ENCODE measurements at regions not wholly inside any gene's neighbourhood (a gene's known extent, or its start where the extent isn't known, plus 50 kb on each side); places are given as distances from the start of the nearest gene placed in this dataset.

GRCh38 chr4:181637186-181638105 is 605.8 kb upstream of the TENM3 start:
- ATAC-seq (replicated peaks) = no peak
- Mint-ChIP-seq H3K27ac (no peak overlapping the region), H3K36me3 (ENCODE audit: insufficient read depth) (no peaks in the 10 kb centered on the region), H3K4me1 (ENCODE audit: low read depth in 2 of 2) (no peaks in the 10 kb centered on the region), H3K9me3 (peaks cover 7 to 9% of the 10 kb centered on the region in 2 donors), H3K27me3 (no peaks in the 10 kb centered on the region), H3K4me3 (no peak overlapping the region)
- DNase-seq = no peak

- no peaks in the 10 kb centered on the region for H3K27me3 Mint-ChIP-seq
- DNase-seq (no peak), ATAC-seq (replicated peaks) (no peak)
- H3K4me3 Mint-ChIP-seq = no peak overlapping the region
- no peaks in the 10 kb centered on the region for H3K4me1 Mint-ChIP-seq (ENCODE audit: low read depth in 2 of 2)
- peaks cover 0 to 7% of the 10 kb centered on the region in 2 donors for H3K9me3 Mint-ChIP-seq
- no peak overlapping the region for H3K27ac Mint-ChIP-seq
- H3K36me3 Mint-ChIP-seq (ENCODE audit: insufficient read depth) = no peaks in the 10 kb centered on the region
Measured at GRCh38 chr4:181643466-181643865, 599.7 kb upstream of the TENM3 start.

- Mint-ChIP-seq H3K4me1 (ENCODE audit: low read depth in 2 of 2) (no peaks in the 10 kb centered on the region), H3K27me3 (no peaks in the 10 kb centered on the region), H3K36me3 (ENCODE audit: insufficient read depth) (no peaks in the 10 kb centered on the region), H3K9me3 (peaks cover 7 to 12% of the 10 kb centered on the region in 2 donors), H3K27ac (no peak overlapping the region), H3K4me3 (no peak overlapping the region)
- ATAC-seq (replicated peaks) = no peak
- no peak for DNase-seq
Measured at GRCh38 chr4:181645489-181645888, 597.7 kb upstream of the TENM3 start.

GRCh38 chr4:181646864-181647263 is 596.3 kb upstream of the TENM3 start:
- Mint-ChIP-seq H3K4me3 (no peak overlapping the region), H3K27ac (no peak overlapping the region), H3K4me1 (ENCODE audit: low read depth in 2 of 2) (no peaks in the 10 kb centered on the region), H3K27me3 (no peaks in the 10 kb centered on the region), H3K36me3 (ENCODE audit: insufficient read depth) (no peaks in the 10 kb centered on the region), H3K9me3 (peaks cover 7 to 9% of the 10 kb centered on the region in 2 donors)
- DNase-seq = no peak
- ATAC-seq (replicated peaks) = no peak

- H3K4me1 Mint-ChIP-seq (ENCODE audit: low read depth in 2 of 2) = no peaks in the 10 kb centered on the region
- DNase-seq (no peak), ATAC-seq (replicated peaks) (no peak)
- H3K9me3 Mint-ChIP-seq = peaks cover 7 to 13% of the 10 kb centered on the region in 2 donors
- no peaks in the 10 kb centered on the region for H3K36me3 Mint-ChIP-seq (ENCODE audit: insufficient read depth)
- H3K4me3 Mint-ChIP-seq = no peak overlapping the region
- H3K27me3 Mint-ChIP-seq = no peaks in the 10 kb centered on the region
- H3K27ac Mint-ChIP-seq = no peak overlapping the region
Measured at GRCh38 chr4:181647396-181648147, 595.6 kb upstream of the TENM3 start.

GRCh38 chr4:181650033-181650825 is 593.0 kb upstream of the TENM3 start:
- Mint-ChIP-seq H3K9me3 (peaks cover 10 to 13% of the 10 kb centered on the region in 2 donors), H3K27ac (no peak overlapping the region), H3K4me1 (ENCODE audit: low read depth in 2 of 2) (no peaks in the 10 kb centered on the region), H3K36me3 (ENCODE audit: insufficient read depth) (no peaks in the 10 kb centered on the region), H3K4me3 (no peak overlapping the region), H3K27me3 (no peaks in the 10 kb centered on the region)
- DNase-seq = no peak
- no peak for ATAC-seq (replicated peaks)

- DNase-seq (no peak), ATAC-seq (replicated peaks) (no peak)
- Mint-ChIP-seq H3K4me1 (ENCODE audit: low read depth in 2 of 2) (no peaks in the 10 kb centered on the region), H3K27ac (no peak overlapping the region), H3K36me3 (ENCODE audit: insufficient read depth) (no peaks in the 10 kb centered on the region), H3K27me3 (no peaks in the 10 kb centered on the region), H3K9me3 (peaks cover 13 to 21% of the 10 kb centered on the region in 2 donors), H3K4me3 (no peak overlapping the region)
Measured at GRCh38 chr4:181656748-181657147, 586.5 kb upstream of the TENM3 start.

GRCh38 chr4:181659202-181659601 is 584.0 kb upstream of the TENM3 start:
- no peaks in the 10 kb centered on the region for H3K36me3 Mint-ChIP-seq (ENCODE audit: insufficient read depth)
- ATAC-seq (replicated peaks) (no peak), DNase-seq (no peak)
- no peaks in the 10 kb centered on the region for H3K27me3 Mint-ChIP-seq
- no peak overlapping the region for H3K4me3 Mint-ChIP-seq
- H3K27ac Mint-ChIP-seq = no peak overlapping the region
- no peaks in the 10 kb centered on the region for H3K4me1 Mint-ChIP-seq (ENCODE audit: low read depth in 2 of 2)
- peaks cover 10 to 21% of the 10 kb centered on the region in 2 donors for H3K9me3 Mint-ChIP-seq

- DNase-seq (no peak), ATAC-seq (replicated peaks) (no peak)
- H3K4me3 Mint-ChIP-seq = no peak overlapping the region
- H3K27ac Mint-ChIP-seq = no peak overlapping the region
- no peaks in the 10 kb centered on the region for H3K4me1 Mint-ChIP-seq (ENCODE audit: low read depth in 2 of 2)
- peaks cover 10 to 19% of the 10 kb centered on the region in 2 donors for H3K9me3 Mint-ChIP-seq
- no peaks in the 10 kb centered on the region for H3K27me3 Mint-ChIP-seq
- no peaks in the 10 kb centered on the region for H3K36me3 Mint-ChIP-seq (ENCODE audit: insufficient read depth)
Measured at GRCh38 chr4:181659876-181660275, 583.3 kb upstream of the TENM3 start.

GRCh38 chr4:181661090-181661489 is 582.1 kb upstream of the TENM3 start:
- Mint-ChIP-seq H3K9me3 (peaks cover 7 to 8% of the 10 kb centered on the region in 2 donors), H3K36me3 (ENCODE audit: insufficient read depth) (no peaks in the 10 kb centered on the region), H3K27ac (no peak overlapping the region), H3K27me3 (no peaks in the 10 kb centered on the region), H3K4me1 (ENCODE audit: low read depth in 2 of 2) (no peaks in the 10 kb centered on the region), H3K4me3 (no peak overlapping the region)
- ATAC-seq (replicated peaks) = no peak
- no peak for DNase-seq

GRCh38 chr4:181661923-181662322 is 581.3 kb upstream of the TENM3 start:
- Mint-ChIP-seq H3K27ac (no peak overlapping the region), H3K36me3 (ENCODE audit: insufficient read depth) (no peaks in the 10 kb centered on the region), H3K4me1 (ENCODE audit: low read depth in 2 of 2) (no peaks in the 10 kb centered on the region), H3K4me3 (no peak overlapping the region), H3K9me3 (peaks cover 0 to 2% of the 10 kb centered on the region in 2 donors), H3K27me3 (no peaks in the 10 kb centered on the region)
- ATAC-seq (replicated peaks) = no peak
- DNase-seq = no peak

GRCh38 chr4:181662383-181662782 is 580.8 kb upstream of the TENM3 start:
- Mint-ChIP-seq H3K4me1 (ENCODE audit: low read depth in 2 of 2) (no peaks in the 10 kb centered on the region), H3K4me3 (no peak overlapping the region), H3K27me3 (no peaks in the 10 kb centered on the region), H3K36me3 (ENCODE audit: insufficient read depth) (no peaks in the 10 kb centered on the region), H3K27ac (no peak overlapping the region), H3K9me3 (peaks cover 0 to 4% of the 10 kb centered on the region in 2 donors)
- DNase-seq (no peak), ATAC-seq (replicated peaks) (no peak)

- Mint-ChIP-seq H3K27me3 (no peaks in the 10 kb centered on the region), H3K36me3 (ENCODE audit: insufficient read depth) (no peaks in the 10 kb centered on the region), H3K4me3 (no peak overlapping the region), H3K4me1 (ENCODE audit: low read depth in 2 of 2) (no peaks in the 10 kb centered on the region), H3K27ac (no peak overlapping the region), H3K9me3 (peaks cover 7 to 9% of the 10 kb centered on the region in 2 donors)
- DNase-seq (no peak), ATAC-seq (replicated peaks) (no peak)
Measured at GRCh38 chr4:181670506-181670905, 572.7 kb upstream of the TENM3 start.

All from effector memory CD8-positive, alpha-beta T cell (primary cell).